ENCODE measurements at regions not wholly inside any gene's neighbourhood (a gene's known extent, or its start where the extent isn't known, plus 50 kb on each side); places are given as distances from the start of the nearest gene placed in this dataset.
"Not testable (repeated sequence)": the region's sequence is repeated elsewhere in the genome, so short reads cannot be mapped to it uniquely, and the experiment has no call there.

DNA sequence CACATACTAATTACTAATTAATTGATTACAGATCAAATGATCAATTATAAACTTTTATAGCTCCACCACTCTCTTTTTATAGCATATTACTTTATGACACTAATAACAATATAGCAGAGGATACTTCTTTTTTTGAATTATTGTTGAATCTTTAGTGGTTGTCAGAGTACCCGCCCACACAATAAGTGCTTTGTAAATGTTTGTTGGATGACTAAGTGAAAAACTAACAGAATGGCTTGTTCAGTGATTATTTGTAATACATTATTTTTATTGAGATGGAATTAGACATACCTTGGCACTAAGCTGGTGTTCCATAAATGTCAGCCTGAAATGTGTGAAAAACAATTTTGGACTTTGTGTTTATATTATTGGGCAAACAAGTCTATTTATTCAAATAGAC, 670.5 kb upstream of the ATXN7L3B start:
- H3K4me1 ChIP-seq (ENCODE audit: control insufficient read depth in 1 of 2, insufficient read depth in 2 of 2, low read length in 2 of 2): no peaks in the 10 kb centered on the region
- no peak overlapping the region for H3K4me3 ChIP-seq (ENCODE audit: low read depth in 1 of 2, low read length in 2 of 2)
- H3K27ac ChIP-seq (ENCODE audit: low read length): no peak overlapping the region
- no peaks in the 10 kb centered on the region for H3K9me3 ChIP-seq (ENCODE audit: control insufficient read depth in 1 of 2, low read length in 2 of 2)
- H3K27me3 ChIP-seq (ENCODE audit: low read depth, low read length): no peaks in the 10 kb centered on the region
- no peaks in the 10 kb centered on the region for H3K36me3 ChIP-seq (ENCODE audit: control insufficient read depth in 1 of 2, insufficient read depth in 2 of 2, low read length in 2 of 2)

DNA sequence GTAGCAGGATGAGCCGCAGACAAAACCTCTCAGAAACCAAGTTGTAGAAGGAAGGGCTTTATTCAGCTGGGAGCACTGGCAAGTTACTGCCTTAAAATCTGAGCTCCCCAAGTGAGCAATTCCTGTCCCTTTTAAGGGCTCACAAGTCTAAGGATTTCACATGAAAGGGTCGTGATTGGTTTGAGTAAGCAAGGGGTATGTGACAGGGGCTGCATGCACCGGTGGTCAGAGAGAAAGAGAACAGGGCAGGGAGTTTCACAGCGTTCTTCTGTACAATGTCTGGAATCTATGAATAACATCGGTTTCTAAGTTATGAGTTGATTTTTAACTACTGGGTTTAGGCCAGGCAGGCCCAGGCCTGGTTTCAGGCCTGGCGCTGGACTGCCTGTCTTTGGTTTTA, 660.3 kb upstream of the ATXN7L3B start:
- not testable (repeated sequence) for H3K27ac ChIP-seq (ENCODE audit: low read length)

DNA sequence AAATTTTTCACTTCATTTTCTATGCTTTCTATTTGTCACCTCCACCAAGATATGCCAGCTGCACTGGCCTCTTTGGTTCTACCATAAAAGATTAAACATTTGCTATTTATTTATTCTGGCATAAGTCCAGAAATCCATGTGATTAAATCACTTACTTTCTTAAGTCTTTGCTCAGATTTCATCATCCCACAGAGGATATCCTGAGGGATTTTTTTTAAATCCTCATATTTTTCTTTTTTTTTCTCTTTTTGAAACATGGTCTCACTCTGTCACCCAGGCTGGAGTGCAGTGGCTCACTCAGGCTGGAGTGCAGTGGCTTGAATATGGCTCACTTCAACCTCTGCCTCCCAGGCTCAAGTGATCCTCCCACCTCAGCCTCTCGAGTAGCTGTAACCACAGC, 645.4 kb upstream of the ATXN7L3B start:
- Histone ChIP-seq H3K4me3 (ENCODE audit: low read depth in 1 of 2, low read length in 2 of 2) (no peak overlapping the region), H3K36me3 (ENCODE audit: control insufficient read depth in 1 of 2, insufficient read depth in 2 of 2, low read length in 2 of 2) (no peaks in the 10 kb centered on the region), H3K27me3 (ENCODE audit: low read depth, low read length) (no peaks in the 10 kb centered on the region), H3K9me3 (ENCODE audit: control insufficient read depth in 1 of 2, low read length in 2 of 2) (no peaks in the 10 kb centered on the region), H3K4me1 (ENCODE audit: control insufficient read depth in 1 of 2, insufficient read depth in 2 of 2, low read length in 2 of 2) (no peaks in the 10 kb centered on the region), H3K27ac (ENCODE audit: low read length) (no peak overlapping the region)

More for the DNA sequence above, 660.3 kb upstream of the ATXN7L3B start:
- not testable (repeated sequence) for H3K36me3 ChIP-seq (ENCODE audit: control insufficient read depth in 1 of 2, insufficient read depth in 2 of 2, low read length in 2 of 2); H3K27me3 ChIP-seq (ENCODE audit: low read depth, low read length); H3K4me1 ChIP-seq (ENCODE audit: control insufficient read depth in 1 of 2, insufficient read depth in 2 of 2, low read length in 2 of 2); H3K9me3 ChIP-seq (ENCODE audit: control insufficient read depth in 1 of 2, low read length in 2 of 2); H3K4me3 ChIP-seq (ENCODE audit: low read depth in 1 of 2, low read length in 2 of 2)

DNA sequence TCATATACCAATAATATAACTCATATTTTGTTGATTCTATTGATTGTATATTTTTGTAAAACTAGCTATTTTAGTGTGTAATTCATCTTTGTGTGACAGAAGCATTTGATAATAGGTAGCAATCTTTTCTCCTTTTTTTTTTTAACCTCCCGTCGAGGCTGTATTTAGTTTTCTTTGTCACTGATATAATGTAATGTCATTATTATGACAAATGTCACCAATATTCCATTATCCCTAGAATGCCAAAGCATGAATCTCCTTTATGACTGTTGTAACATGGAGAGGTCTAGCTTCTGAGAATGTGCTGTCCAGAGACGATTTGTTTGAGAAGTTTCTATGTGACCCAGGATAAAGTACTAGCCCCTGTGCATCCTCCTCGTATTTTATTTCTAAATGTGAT, 639.0 kb upstream of the ATXN7L3B start:
- Histone ChIP-seq H3K4me1 (ENCODE audit: control insufficient read depth in 1 of 2, insufficient read depth in 2 of 2, low read length in 2 of 2) (no peaks in the 10 kb centered on the region), H3K4me3 (ENCODE audit: low read depth in 1 of 2, low read length in 2 of 2) (no peak overlapping the region), H3K27me3 (ENCODE audit: low read depth, low read length) (no peaks in the 10 kb centered on the region), H3K9me3 (ENCODE audit: control insufficient read depth in 1 of 2, low read length in 2 of 2) (no peaks in the 10 kb centered on the region), H3K36me3 (ENCODE audit: control insufficient read depth in 1 of 2, insufficient read depth in 2 of 2, low read length in 2 of 2) (no peaks in the 10 kb centered on the region), H3K27ac (ENCODE audit: low read length) (no peak overlapping the region)

DNA sequence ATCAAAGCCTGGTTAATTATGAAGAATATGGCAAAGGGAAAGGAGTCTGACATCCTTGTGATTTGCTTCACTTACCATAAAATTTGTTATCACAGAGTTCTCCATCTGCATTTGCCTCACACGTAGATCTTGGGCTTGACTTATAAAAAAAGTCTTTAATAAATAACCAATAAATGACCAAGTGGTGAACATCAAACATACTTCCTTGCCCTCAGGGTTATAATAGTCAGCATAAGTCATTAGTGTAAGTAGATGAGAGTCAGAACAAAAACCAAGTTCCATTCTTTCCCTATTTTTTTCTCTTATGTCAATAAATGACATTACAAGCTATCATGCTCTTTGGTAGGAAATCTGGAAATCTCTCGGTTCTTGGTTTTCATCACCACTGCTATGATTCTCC, 635.4 kb upstream of the ATXN7L3B start:
- Histone ChIP-seq H3K9me3 (ENCODE audit: control insufficient read depth in 1 of 2, low read length in 2 of 2) (no peaks in the 10 kb centered on the region), H3K4me1 (ENCODE audit: control insufficient read depth in 1 of 2, insufficient read depth in 2 of 2, low read length in 2 of 2) (no peaks in the 10 kb centered on the region), H3K27me3 (ENCODE audit: low read depth, low read length) (no peaks in the 10 kb centered on the region), H3K27ac (ENCODE audit: low read length) (no peak overlapping the region), H3K36me3 (ENCODE audit: control insufficient read depth in 1 of 2, insufficient read depth in 2 of 2, low read length in 2 of 2) (no peaks in the 10 kb centered on the region), H3K4me3 (ENCODE audit: low read depth in 1 of 2, low read length in 2 of 2) (no peak overlapping the region)

DNA sequence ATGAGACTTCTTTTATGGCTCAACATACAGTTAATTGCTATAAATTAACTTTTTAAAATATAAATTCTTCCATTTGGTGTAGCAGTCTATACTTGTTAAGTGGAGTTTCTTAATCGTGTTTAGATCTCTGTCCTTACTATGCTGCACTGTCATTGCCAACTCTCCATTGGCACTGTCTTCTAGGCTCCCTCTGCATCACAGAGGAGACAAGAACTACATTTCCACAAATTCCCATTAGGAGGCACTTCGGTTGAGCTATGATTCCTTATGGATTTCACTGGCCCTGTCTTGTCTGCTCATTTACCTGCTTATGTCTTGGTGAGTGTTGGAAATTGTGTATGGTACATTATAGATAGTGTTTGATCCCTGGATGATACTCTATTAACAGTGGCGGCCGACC, 630.9 kb upstream of the ATXN7L3B start:
- Histone ChIP-seq H3K27ac (ENCODE audit: low read length) (no peak overlapping the region), H3K27me3 (ENCODE audit: low read depth, low read length) (no peaks in the 10 kb centered on the region), H3K9me3 (ENCODE audit: control insufficient read depth in 1 of 2, low read length in 2 of 2) (no peaks in the 10 kb centered on the region), H3K4me3 (ENCODE audit: low read depth in 1 of 2, low read length in 2 of 2) (no peak overlapping the region), H3K36me3 (ENCODE audit: control insufficient read depth in 1 of 2, insufficient read depth in 2 of 2, low read length in 2 of 2) (no peaks in the 10 kb centered on the region), H3K4me1 (ENCODE audit: control insufficient read depth in 1 of 2, insufficient read depth in 2 of 2, low read length in 2 of 2) (no peaks in the 10 kb centered on the region)

DNA sequence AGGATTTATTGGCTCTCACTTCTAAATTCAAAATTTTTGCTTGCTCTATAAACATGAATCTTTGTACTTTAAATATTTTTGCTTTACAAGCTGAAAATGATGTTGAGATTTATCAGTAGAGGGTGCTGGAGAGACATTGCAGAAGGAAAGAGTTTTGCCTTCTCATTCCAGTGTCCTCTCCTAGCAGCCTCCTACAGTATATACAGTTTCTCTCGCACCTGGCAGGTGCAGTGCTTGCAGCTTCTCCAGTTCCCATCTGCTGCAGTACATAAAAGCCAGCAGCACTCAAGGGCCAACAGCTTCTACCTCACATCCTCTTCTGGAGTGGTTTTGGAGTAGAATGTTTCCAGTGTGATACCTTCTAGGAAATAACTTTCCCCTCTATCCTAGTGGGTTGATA, 601.8 kb upstream of the ATXN7L3B start:
- Histone ChIP-seq H3K4me1 (ENCODE audit: control insufficient read depth in 1 of 2, insufficient read depth in 2 of 2, low read length in 2 of 2) (no peaks in the 10 kb centered on the region), H3K27me3 (ENCODE audit: low read depth, low read length) (no peaks in the 10 kb centered on the region), H3K36me3 (ENCODE audit: control insufficient read depth in 1 of 2, insufficient read depth in 2 of 2, low read length in 2 of 2) (no peaks in the 10 kb centered on the region), H3K4me3 (ENCODE audit: low read depth in 1 of 2, low read length in 2 of 2) (no peak overlapping the region), H3K9me3 (ENCODE audit: control insufficient read depth in 1 of 2, low read length in 2 of 2) (no peaks in the 10 kb centered on the region), H3K27ac (ENCODE audit: low read length) (no peak overlapping the region)

DNA sequence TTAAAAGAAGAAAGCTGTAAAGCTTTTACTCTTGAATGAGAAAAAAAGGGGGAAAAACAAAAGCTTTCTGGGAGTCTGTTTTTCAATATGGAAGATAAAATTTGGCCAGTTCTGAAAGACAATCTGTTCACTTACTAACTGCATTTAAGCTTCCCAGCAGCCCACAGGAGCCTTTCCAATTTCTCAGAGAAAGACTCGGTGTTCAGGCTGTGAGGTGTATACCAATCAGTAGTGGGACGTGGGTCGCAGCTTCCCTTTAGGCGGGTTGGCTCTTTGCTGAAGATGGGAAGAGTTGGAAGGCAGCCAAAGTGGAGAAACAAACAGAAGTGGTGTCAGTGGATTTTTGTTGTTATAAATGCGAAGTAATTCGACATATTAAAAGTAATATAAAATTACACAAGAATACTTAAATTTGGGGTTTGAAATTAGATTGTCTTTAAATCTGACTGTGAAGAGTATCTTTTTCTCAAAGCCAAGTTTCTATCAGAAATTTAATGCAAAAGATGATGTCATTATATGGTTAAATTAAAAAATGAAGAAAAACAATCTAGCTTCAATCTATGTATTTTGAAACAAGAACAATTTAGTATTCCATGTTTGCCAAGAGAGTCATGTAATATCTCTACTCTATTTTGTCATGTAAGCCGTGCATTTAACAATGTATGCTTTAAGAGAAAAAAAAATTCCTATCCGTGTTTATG, 590.2 kb upstream of the ATXN7L3B start:
- Histone ChIP-seq H3K36me3 (ENCODE audit: control insufficient read depth in 1 of 2, insufficient read depth in 2 of 2, low read length in 2 of 2) (no peaks in the 10 kb centered on the region), H3K27ac (ENCODE audit: low read length) (no peak overlapping the region), H3K27me3 (ENCODE audit: low read depth, low read length) (no peaks in the 10 kb centered on the region), H3K4me3 (ENCODE audit: low read depth in 1 of 2, low read length in 2 of 2) (no peak overlapping the region), H3K4me1 (ENCODE audit: control insufficient read depth in 1 of 2, insufficient read depth in 2 of 2, low read length in 2 of 2) (no peaks in the 10 kb centered on the region), H3K9me3 (ENCODE audit: control insufficient read depth in 1 of 2, low read length in 2 of 2) (no peaks in the 10 kb centered on the region)

DNA sequence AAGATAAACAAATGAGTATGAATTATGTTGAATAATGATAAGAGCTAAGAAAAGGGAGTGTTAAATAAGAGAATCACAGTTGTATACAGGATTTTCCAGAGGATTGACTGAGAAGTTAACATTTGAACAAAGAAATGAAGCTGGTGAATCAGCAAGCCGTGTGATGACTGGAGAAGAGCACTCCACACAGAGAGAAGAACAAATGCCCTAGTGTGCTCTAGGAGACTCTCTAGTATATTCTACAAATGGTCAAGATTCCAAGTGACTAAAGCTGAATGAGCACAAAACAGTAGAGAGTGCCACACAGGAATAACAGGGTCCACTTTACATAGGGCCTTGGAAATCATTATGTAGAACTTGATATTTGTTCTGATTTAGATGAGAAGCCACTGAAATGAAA, 587.1 kb upstream of the ATXN7L3B start:
- no peaks in the 10 kb centered on the region for H3K36me3 ChIP-seq (ENCODE audit: control insufficient read depth in 1 of 2, insufficient read depth in 2 of 2, low read length in 2 of 2)

DNA sequence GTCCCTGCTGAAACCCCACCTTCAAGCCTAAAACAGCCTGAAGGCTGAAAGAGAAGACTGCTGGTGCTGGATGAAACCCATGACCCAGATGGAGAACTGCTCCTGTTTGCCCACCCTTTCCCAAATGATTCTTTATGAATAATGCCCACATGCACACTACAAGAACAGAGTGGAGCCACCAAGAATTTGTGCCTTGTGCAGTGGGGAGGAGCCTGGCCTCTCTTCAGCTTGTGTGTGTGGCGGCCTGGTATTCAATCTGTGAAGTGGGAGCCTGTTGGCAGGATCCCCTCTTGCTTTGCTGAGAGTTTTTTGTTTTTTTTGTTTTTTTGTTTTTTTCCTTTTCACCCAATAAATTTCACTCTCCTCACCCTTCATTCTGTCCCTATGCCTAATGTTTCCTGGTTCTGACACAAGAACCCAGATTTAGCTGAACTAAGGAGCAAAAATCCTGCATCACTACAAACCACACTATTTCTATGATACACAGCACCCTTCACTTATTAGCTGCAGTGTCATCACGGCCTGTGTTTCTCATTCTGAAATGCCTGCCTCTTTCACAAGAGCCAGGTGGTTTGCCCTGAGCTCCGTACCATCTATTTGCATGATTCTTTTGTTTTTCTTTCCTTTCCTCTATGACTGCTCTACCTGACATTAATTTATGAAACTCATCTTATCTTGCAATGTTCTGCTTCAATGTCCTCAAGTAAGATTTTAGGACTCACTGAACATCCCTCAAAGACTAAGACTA, 585.5 kb upstream of the ATXN7L3B start:
- H3K4me1 ChIP-seq (ENCODE audit: control insufficient read depth in 1 of 2, insufficient read depth in 2 of 2, low read length in 2 of 2): no peaks in the 10 kb centered on the region
- no peak overlapping the region for H3K4me3 ChIP-seq (ENCODE audit: low read depth in 1 of 2, low read length in 2 of 2)

More for the DNA sequence above, 587.1 kb upstream of the ATXN7L3B start:
- no peak overlapping the region for H3K27ac ChIP-seq (ENCODE audit: low read length)
- no peaks in the 10 kb centered on the region for H3K27me3 ChIP-seq (ENCODE audit: low read depth, low read length)
- no peaks in the 10 kb centered on the region for H3K9me3 ChIP-seq (ENCODE audit: control insufficient read depth in 1 of 2, low read length in 2 of 2)
- H3K4me1 ChIP-seq (ENCODE audit: control insufficient read depth in 1 of 2, insufficient read depth in 2 of 2, low read length in 2 of 2): no peaks in the 10 kb centered on the region
- H3K4me3 ChIP-seq (ENCODE audit: low read depth in 1 of 2, low read length in 2 of 2): no peak overlapping the region

DNA sequence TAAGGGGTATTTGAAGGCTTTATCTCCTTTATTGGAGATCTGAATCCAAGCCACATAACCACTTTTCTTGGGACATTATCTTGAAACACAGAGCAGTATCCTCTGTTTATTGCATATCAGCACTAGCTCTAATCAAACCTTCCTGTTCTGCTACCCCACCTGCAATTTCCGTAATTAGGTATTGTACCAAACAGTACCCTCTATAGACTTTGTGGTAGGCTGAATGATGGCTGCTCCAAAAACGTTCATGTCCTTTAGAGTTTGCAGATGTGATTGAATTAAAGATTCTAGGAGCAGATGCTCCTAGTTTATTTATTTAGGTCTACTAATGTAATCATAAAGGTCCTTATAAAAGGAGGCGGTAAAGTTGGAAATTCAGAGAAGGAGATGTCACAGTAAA, 573.0 kb upstream of the ATXN7L3B start:
- Histone ChIP-seq H3K4me1 (ENCODE audit: control insufficient read depth in 1 of 2, insufficient read depth in 2 of 2, low read length in 2 of 2) (no peaks in the 10 kb centered on the region), H3K9me3 (ENCODE audit: control insufficient read depth in 1 of 2, low read length in 2 of 2) (no peaks in the 10 kb centered on the region), H3K27ac (ENCODE audit: low read length) (no peak overlapping the region), H3K27me3 (ENCODE audit: low read depth, low read length) (no peaks in the 10 kb centered on the region), H3K36me3 (ENCODE audit: control insufficient read depth in 1 of 2, insufficient read depth in 2 of 2, low read length in 2 of 2) (no peaks in the 10 kb centered on the region), H3K4me3 (ENCODE audit: low read depth in 1 of 2, low read length in 2 of 2) (no peak overlapping the region)

More for the DNA sequence above, 585.5 kb upstream of the ATXN7L3B start:
- no peaks in the 10 kb centered on the region for H3K9me3 ChIP-seq (ENCODE audit: control insufficient read depth in 1 of 2, low read length in 2 of 2)
- no peaks in the 10 kb centered on the region for H3K36me3 ChIP-seq (ENCODE audit: control insufficient read depth in 1 of 2, insufficient read depth in 2 of 2, low read length in 2 of 2)
- H3K27ac ChIP-seq (ENCODE audit: low read length): no peak overlapping the region
- no peaks in the 10 kb centered on the region for H3K27me3 ChIP-seq (ENCODE audit: low read depth, low read length)

DNA sequence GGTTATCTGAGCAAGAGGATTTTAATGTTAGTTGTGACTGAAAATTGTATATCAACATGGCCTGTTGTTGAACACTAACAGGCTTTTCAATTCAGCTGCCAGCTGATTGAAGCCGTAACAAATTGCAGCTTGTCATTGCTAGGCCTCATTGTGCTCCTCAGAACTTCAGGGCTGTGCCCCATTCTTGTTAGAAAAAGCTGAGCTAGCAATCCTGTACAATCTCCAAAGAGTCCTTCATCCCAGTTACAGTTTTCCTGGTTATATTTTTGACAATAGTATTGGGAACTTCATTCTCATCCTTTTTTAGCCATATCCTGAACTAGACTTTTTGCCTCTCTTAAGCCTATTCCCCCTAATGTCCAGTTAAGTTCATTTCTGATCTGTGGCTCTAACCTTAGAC, 564.1 kb upstream of the ATXN7L3B start:
- Histone ChIP-seq H3K36me3 (ENCODE audit: control insufficient read depth in 1 of 2, insufficient read depth in 2 of 2, low read length in 2 of 2) (no peaks in the 10 kb centered on the region), H3K4me1 (ENCODE audit: control insufficient read depth in 1 of 2, insufficient read depth in 2 of 2, low read length in 2 of 2) (no peaks in the 10 kb centered on the region), H3K4me3 (ENCODE audit: low read depth in 1 of 2, low read length in 2 of 2) (no peak overlapping the region), H3K27me3 (ENCODE audit: low read depth, low read length) (no peaks in the 10 kb centered on the region), H3K27ac (ENCODE audit: low read length) (no peak overlapping the region), H3K9me3 (ENCODE audit: control insufficient read depth in 1 of 2, low read length in 2 of 2) (no peaks in the 10 kb centered on the region)

All from muscle layer of duodenum (tissue), 2 donors.